ENCODE measurements at regions not wholly inside any gene's neighbourhood (a gene's known extent, or its start where the extent isn't known, plus 50 kb on each side); places are given as distances from the start of the nearest gene placed in this dataset.
A peak's percentile ranks its signal among the peaks of the same experiment; 100 is the strongest.

GRCh38 chr14:97443412-97443811 lies 646.2 kb downstream of the VRK1 start:
- DNase-seq (ENCODE audit: low spot score), result no peak

GRCh38 chr14:97444248-97444647 lies 647.1 kb downstream of the VRK1 start:
- DNase-seq (ENCODE audit: low spot score), result no peak

GRCh38 chr14:97445367-97445766 lies 648.2 kb downstream of the VRK1 start:
- DNase-seq (ENCODE audit: low spot score), result no peak

GRCh38 chr14:97446087-97446486 lies 648.9 kb downstream of the VRK1 start:
- no peak for DNase-seq (ENCODE audit: low spot score)

- no peak for DNase-seq (ENCODE audit: low spot score)
These were observed 655.1 kb downstream of the VRK1 start for GRCh38 chr14:97452314-97452713.

- no peak for DNase-seq (ENCODE audit: low spot score)
These were observed 656.8 kb downstream of the VRK1 start for GRCh38 chr14:97453991-97454390.

GRCh38 chr14:97456462-97456861 lies 659.3 kb downstream of the VRK1 start:
- no peak for DNase-seq (ENCODE audit: low spot score)

GRCh38 chr14:97456958-97457357 lies 659.8 kb downstream of the VRK1 start:
- no peak for DNase-seq (ENCODE audit: low spot score)

- DNase-seq (ENCODE audit: low spot score), result no peak
These were observed 660.4 kb downstream of the VRK1 start for GRCh38 chr14:97457575-97458085.

GRCh38 chr14:97458255-97458654 lies 661.1 kb downstream of the VRK1 start:
- DNase-seq (ENCODE audit: low spot score), result no peak

GRCh38 chr14:97458661-97459579 lies 661.7 kb downstream of the VRK1 start:
- DNase-seq (ENCODE audit: low spot score), result peak; percentile 44

GRCh38 chr14:97462081-97462480 lies 664.9 kb downstream of the VRK1 start:
- no peak for DNase-seq (ENCODE audit: low spot score)

- DNase-seq (ENCODE audit: low spot score), result no peak
These were observed 671.0 kb downstream of the VRK1 start for GRCh38 chr14:97468220-97468619.

- no peak for DNase-seq (ENCODE audit: low spot score)
These were observed 680.2 kb downstream of the VRK1 start for GRCh38 chr14:97477353-97477752.

- DNase-seq (ENCODE audit: low spot score), result no peak
These were observed 688.0 kb downstream of the VRK1 start for GRCh38 chr14:97485201-97485600.

- no peak for DNase-seq (ENCODE audit: low spot score)
These were observed 689.5 kb downstream of the VRK1 start for GRCh38 chr14:97486601-97487120.

- DNase-seq (ENCODE audit: low spot score), result no peak
These were observed 692.6 kb downstream of the VRK1 start for GRCh38 chr14:97489750-97490149.

GRCh38 chr14:97490521-97491070 lies 693.4 kb downstream of the VRK1 start:
- DNase-seq (ENCODE audit: low spot score), result no peak

- peak; percentile 70 for DNase-seq (ENCODE audit: low spot score)
These were observed 694.5 kb downstream of the VRK1 start for GRCh38 chr14:97491697-97492096.

GRCh38 chr14:97499790-97500481 lies 702.8 kb downstream of the VRK1 start:
- DNase-seq (ENCODE audit: low spot score), result no peak

GRCh38 chr14:97506626-97507025 lies 709.4 kb downstream of the VRK1 start:
- no peak for DNase-seq (ENCODE audit: low spot score)

GRCh38 chr14:97513891-97514290 lies 716.7 kb downstream of the VRK1 start:
- no peak for DNase-seq (ENCODE audit: low spot score)
